GM18505 (cell line): ENCODE measurements at regions not wholly inside any gene's neighbourhood (a gene's known extent, or its start where the extent isn't known, plus 50 kb on each side); places are given as distances from the start of the nearest gene placed in this dataset.

Source experiments
- ATAC-seq: cut with Tn5 transposase; IDR thresholded peaks from one replicate; pipeline ENCODE4 v1.9.1; 2021; ENCODE audit not compliant: unreplicated experiment
- POLR2A ChIP-seq: IDR thresholded peaks from 4 replicates; pipeline ENCODE4 v1.6.1; 2011; ENCODE audit warnings: borderline replicate concordance; ENCODE audit not compliant: insufficient read depth, insufficient read length; ENCODE audit errors: extremely low read depth

DNA sequence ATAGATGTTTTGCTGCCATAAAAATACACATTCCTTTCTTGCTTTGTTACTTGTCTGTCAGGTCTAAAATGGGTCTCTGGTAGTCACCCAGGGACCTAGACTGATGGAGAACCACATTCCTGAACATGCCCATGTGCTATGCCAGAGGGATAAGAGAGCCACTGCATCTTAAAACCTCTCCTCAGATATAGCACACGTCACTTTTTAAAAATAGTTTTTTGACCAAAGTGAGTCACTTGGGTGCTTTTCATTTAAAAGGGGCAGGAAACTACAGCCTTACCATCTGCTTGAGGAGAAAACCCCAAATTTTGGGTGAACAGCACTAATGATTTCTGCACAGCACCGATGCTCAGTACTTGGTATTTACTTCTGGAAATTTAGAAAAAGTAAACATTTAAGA, 197.8 kb downstream of the OGFRL1 start:
- ATAC-seq: no peak

DNA sequence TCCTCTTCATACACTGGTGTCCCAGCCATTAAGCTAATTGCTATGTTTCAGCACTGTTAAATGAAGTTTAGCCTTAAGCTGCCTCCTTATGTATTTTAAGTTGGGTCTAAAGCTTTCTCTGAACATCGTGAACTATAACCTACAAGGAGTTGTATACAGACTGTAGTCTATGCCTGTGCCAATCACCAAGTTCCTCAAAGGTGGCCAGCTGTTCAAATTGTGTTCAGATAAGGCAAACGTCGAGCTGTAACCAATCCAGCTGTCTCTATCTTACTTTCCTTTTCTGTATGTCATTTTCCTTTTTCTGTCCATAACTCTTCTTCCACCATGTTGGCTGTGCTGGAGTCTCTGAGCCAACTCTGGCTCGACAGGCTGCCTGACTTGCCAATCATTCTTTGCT, 199.6 kb downstream of the OGFRL1 start:
- ATAC-seq: no peak
- TF ChIP-seq POLR2A: no peak

More for the DNA sequence above, 197.8 kb downstream of the OGFRL1 start:
- no peak for TF ChIP-seq POLR2A

DNA sequence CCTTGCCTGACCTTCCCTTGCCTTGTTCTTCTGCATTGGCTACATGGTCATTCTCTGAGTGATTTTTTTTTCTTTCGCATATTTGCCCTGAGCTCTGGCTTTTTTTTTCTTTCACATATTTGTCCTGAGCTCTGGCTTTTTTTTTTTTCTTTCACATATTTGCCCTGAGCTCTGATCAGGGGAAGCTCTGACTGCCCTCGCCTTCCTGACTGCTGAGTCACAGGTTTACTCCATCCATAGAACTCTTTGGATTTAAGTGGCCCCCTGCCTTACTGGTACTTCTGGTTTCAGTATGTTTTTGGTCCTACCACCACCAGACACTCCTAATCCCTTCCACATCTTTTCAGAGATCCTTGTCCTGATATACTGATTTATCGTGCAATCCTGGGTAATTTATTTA, 201.1 kb downstream of the OGFRL1 start:
- no peak for TF ChIP-seq POLR2A
- ATAC-seq: no peak

DNA sequence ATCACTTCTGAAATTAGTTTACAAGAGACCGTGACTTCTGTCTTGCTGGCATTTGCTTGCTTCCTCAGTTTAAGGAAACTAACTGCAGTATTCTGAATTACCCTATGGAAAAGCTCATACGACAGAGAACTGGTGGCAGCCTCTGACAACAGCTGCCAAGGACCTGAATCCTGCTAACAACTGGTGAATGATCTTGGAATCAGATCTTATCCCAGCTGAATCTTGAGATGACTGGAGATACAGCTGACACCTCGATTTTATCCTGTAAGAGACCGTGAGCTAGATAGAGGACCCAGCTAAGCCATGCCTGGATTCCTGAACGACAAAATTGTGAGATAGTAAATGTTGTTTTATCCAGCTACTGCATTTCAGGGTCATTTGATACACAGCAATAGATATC, 202.3 kb downstream of the OGFRL1 start:
- ATAC-seq: no peak
- TF ChIP-seq POLR2A: no peak

GRCh38 chr6:71491844-71492243, 203.2 kb downstream of the OGFRL1 start:
- TF ChIP-seq POLR2A: no peak
- ATAC-seq: no peak

GRCh38 chr6:71492668-71493067, 204.1 kb downstream of the OGFRL1 start:
- no peak for TF ChIP-seq POLR2A
- ATAC-seq: no peak

- no peak for TF ChIP-seq POLR2A
- ATAC-seq: peak; percentile 100
Measured at GRCh38 chr6:71496018-71496721, 207.6 kb downstream of the OGFRL1 start.

- no peak for ATAC-seq
Measured at GRCh38 chr6:71496722-71497033, 208.1 kb downstream of the OGFRL1 start.

GRCh38 chr6:71498638-71499037, 210.0 kb downstream of the OGFRL1 start:
- no peak for TF ChIP-seq POLR2A
- ATAC-seq: no peak

More at GRCh38 chr6:71496722-71497033, 208.1 kb downstream of the OGFRL1 start:
- no peak for TF ChIP-seq POLR2A

- no peak for TF ChIP-seq POLR2A
- ATAC-seq: no peak
Measured at GRCh38 chr6:71499667-71500066, 211.1 kb downstream of the OGFRL1 start.

DNA sequence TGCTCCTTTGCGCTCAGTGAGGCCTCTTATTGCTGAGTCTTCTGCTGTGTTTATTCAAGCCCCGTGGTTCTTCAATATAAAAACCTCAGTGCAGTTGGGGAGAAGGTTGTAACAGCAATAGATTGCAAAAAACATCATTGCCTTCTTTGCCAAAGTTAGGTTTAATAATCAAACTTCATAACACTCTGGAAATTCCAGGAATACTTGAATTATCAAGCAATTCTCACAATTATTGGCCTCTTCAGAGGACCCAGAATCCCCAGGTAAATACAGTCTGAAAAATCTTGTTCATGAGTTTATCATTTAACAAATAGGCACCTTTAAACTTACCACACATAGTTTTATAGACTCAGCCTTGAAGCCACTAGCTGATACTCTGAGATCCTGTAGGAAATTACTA, 213.6 kb downstream of the OGFRL1 start:
- ATAC-seq: no peak
- no peak for TF ChIP-seq POLR2A

- ATAC-seq: no peak
- TF ChIP-seq POLR2A: no peak
Measured at GRCh38 chr6:71502956-71503355, 214.3 kb downstream of the OGFRL1 start.

DNA sequence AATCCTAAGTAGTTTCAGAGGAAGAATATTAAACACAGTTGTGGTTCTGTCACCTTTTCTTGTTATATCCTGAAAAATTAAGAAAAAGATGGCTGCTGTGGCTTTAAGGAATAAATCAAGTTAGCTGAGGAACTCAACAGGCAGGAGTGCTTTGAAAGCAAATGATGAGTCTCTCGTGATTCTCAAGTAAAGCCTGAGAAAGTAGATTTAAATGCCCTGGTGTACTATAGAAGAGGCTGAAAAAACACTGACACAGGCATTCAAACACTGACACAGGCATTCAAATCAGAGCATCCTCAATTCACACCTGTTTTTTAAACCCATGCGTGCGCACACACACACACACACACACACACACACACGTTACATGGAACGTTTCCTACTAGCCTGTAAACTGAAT, 218.6 kb downstream of the OGFRL1 start:
- TF ChIP-seq POLR2A: no peak
- no peak for ATAC-seq

GRCh38 chr6:71509191-71510005, 220.8 kb downstream of the OGFRL1 start:
- ATAC-seq: no peak
- TF ChIP-seq POLR2A: no peak

DNA sequence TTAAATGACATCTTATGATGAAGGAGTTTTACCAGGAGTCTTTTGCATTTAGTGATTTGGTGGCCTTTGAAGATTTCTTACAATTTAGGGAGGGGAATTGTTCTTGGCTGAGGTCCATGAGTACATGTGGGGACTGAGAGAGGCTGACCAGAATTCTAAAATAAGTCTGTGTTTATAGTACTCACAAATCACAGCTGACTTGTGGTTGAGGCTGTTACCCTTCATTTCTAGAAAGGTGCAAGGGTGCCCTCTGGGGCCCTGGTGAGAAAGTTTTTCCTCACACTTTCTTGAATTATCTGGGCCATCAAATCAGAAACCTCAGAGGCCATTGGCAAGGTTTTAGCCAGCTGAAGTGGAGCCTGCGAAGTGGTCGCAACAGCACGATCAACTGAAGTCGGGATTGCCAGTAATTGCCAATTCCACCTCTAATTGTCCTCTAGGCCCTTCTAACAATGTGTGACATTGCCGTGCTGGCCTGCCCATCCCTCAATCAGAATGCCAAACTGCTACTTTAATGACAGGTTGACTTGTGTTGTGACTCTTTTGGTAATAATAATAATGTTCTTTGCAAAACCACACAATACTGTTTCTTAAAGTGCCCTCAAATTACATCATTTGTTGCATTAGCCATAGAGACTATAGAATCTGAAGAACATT, 221.6 kb downstream of the OGFRL1 start:
- peak; percentile 90 for ATAC-seq
- no peak for TF ChIP-seq POLR2A

DNA sequence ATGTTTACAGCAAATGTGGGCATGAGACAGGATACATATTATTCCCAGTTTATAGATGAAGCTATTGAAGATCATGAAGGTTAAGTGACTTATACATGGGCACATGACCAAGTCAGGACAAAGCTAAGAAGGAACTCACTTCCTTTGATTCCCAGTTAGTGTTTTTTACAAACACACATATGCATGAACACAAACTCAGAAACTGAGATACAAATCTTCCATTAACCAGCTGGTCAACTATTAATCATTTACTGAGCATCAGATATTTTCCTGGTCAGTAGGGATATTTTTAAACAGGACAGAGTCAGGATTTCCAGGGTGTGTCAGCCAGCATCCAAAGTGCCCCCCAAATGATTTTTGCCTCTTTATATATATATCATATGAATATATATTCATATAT, 222.2 kb downstream of the OGFRL1 start:
- no peak for TF ChIP-seq POLR2A
- no peak for ATAC-seq
